GM21737 (cell line): ENCODE measurements at regions not wholly inside any gene's neighbourhood (a gene's known extent, or its start where the extent isn't known, plus 50 kb on each side); places are given as distances from the start of the nearest gene placed in this dataset.

ENCODE experiments used
- ATAC-seq: cut with Tn5 transposase; IDR thresholded peaks from one replicate; pipeline ENCODE4 v1.9.1; 2021; ENCODE audit warnings: mild to moderate bottlenecking, moderate library complexity; ENCODE audit not compliant: unreplicated experiment

GRCh38 chr19:30120860-30121484 lies 178.9 kb downstream of the URI1 start:
- ATAC-seq = no peak

- no peak for ATAC-seq
Measured at GRCh38 chr19:30122431-30122830, 180.4 kb downstream of the URI1 start.

- no peak for ATAC-seq
Measured at GRCh38 chr19:30123119-30123518, 181.1 kb downstream of the URI1 start.

DNA sequence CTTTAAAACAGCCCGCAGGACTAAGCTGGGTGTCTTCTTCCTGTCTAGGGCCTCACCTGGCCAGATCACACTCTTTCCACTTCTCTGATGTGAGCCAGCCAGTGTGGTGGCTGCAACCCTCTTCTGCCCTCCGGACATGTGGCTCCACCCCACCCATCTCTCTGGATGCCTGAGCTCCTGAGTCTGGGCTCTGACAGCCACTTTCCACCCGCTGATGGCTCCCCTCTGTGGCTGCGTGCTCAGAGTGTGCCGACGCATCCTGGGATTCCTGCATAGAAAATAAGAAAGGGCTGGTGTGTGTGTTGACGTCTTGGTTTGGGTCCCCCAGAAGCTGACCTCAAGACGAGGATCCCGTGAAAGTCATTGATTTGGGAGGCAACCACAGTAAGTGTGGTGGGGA lies 181.6 kb downstream of the URI1 start:
- no peak for ATAC-seq

DNA sequence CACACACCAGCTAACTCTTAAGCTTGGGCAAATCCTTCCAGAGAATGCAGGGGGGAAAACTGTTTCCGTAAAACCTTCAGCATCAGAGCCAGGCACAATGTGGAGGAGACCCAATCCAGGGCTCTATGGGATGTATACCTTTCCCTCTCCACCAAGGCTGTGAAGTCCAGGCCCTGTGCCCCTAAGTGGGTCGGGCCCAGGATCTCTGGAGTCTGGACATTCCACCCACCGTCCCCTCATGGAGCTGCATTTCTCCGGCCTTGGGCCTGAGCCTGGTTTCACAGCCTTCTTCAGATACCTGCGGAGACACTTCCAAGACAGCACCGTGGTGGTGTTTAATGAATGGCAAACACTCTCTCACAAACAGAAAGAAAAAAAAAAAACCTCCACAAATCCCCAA lies 186.2 kb downstream of the URI1 start:
- no peak for ATAC-seq

GRCh38 chr19:30130356-30131122 lies 188.5 kb downstream of the URI1 start:
- no peak for ATAC-seq

- no peak for ATAC-seq
Measured at GRCh38 chr19:30131246-30131645, 189.2 kb downstream of the URI1 start.

DNA sequence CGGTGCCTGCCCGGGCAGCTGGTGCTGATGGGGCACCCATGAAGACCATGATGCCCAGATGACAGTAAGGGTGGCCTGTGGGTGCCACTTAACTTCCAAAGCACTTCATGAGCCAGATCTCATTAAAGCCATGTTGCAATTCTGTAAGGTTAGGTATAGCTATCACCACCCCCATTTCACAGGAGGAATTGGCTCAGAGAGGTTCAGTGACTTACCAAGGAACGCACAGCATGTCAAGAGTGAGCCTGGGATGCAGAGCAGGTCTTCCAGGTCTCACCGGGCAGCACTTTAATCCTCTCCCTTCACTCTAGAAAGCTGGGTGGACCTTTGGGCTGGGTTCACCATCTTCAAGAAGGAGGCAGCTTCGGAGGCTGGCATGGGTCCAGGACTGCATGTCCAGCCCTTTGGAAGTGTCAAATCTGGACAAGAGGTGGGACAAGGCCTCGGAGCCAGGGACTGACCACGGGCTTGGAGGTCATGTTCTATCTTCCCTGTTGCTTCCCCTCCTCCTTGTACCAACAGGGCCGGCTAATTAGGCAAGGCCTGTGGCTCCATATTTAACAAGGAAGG lies 189.8 kb downstream of the URI1 start:
- no peak for ATAC-seq

DNA sequence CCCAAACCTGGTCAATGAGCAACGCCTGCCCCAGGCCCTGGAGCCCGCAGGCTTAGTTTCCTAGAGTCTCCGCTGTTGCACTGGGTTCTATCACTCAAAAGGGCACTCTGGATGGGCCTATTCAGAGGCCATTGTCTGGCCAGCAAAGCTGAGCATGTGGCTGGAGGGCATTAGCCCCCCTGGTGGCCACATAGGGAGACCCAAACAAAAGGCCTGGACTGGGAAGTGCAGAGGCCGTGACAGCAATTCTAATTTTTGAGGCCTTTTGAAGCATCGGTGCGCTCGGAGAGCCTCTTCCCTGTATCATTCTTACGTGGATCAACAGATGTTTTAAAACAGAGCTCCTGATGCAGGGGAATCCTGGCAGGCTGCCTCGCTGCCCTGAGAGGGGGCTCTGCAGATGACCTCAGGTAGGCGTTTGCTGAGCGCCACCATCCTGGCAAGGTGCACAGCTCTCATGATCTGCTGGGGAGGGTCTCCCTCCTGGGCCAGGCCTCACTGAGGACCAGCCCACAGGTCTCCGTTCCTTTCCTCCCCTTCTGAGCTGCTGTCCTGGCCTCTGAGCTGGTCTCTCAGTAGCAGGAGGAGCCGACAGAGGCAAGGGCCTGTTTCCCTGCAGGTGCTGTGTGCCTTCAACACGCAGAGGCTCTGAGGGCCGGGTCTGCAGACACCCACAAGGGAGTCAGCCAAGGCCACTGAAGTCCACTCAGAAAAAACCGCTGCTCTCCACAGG lies 190.5 kb downstream of the URI1 start:
- no peak for ATAC-seq

- ATAC-seq = no peak
Measured at GRCh38 chr19:30133803-30134202, 191.8 kb downstream of the URI1 start.

- ATAC-seq = no peak
Measured at GRCh38 chr19:30135093-30135757, 193.2 kb downstream of the URI1 start.

GRCh38 chr19:30135797-30136196 lies 193.8 kb downstream of the URI1 start:
- ATAC-seq = no peak

- ATAC-seq = no peak
Measured at GRCh38 chr19:30136611-30137195, 194.7 kb downstream of the URI1 start.

DNA sequence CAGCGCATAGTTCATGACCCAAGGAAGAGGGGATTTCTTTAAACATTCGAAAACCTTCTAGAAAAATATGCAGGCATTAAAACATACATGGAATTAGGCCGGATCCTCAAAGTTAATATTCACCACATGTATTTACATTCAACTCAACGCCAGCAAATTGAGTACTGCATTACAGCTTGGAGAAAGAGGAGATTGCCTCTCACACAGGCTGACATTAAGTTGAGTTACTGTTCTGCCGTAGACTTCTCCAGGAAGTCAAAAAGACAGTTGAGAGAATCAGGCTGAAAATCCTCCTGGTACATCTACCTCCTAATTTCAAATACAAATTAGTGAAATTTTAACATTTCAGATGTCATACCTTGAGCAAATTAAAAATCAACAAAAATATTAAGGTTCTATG lies 195.7 kb downstream of the URI1 start:
- ATAC-seq = no peak

- no peak for ATAC-seq
Measured at GRCh38 chr19:30144242-30144758, 202.3 kb downstream of the URI1 start.

GRCh38 chr19:30144802-30145201 lies 202.8 kb downstream of the URI1 start:
- no peak for ATAC-seq

- ATAC-seq = no peak
Measured at GRCh38 chr19:30145467-30145866, 203.4 kb downstream of the URI1 start.

DNA sequence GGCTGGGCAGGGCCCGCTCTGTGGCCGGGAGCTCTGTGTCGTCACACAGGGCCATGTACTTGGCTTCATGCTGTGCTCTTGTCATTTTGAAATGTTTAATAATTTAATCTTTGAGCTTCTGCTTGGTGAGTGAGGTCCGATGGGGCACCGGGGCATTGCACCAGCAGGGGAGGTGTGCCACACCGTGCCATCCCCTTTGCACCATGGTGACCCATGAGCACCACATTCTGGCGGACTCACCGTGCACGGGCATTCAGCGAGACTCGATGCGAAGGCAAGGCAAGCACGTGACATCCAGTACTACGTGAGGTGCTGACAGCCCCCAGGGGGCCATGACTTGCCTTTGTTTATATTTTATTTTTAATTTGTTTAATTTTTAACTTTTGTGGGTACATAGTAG lies 204.3 kb downstream of the URI1 start:
- no peak for ATAC-seq

GRCh38 chr19:30148039-30148790 lies 206.2 kb downstream of the URI1 start:
- ATAC-seq = no peak

- no peak for ATAC-seq
Measured at GRCh38 chr19:30148803-30149202, 206.8 kb downstream of the URI1 start.
